ENCODE measurements at regions not wholly inside any gene's neighbourhood (a gene's known extent, or its start where the extent isn't known, plus 50 kb on each side); places are given as distances from the start of the nearest gene placed in this dataset.

- in situ Hi-C loops (cut with MboI; ENCODE audit: low sequenced_read_pairs in 4 of 4): no loop called here
Measured at GRCh38 chr4:175048111-175048784, 130.1 kb downstream of the ADAM29 start.

GRCh38 chr4:175048906-175049305 is 130.7 kb downstream of the ADAM29 start:
- Histone ChIP-seq H3K9me3 (no peaks in the 10 kb centered on the region), H3K27me3 (no peaks in the 10 kb centered on the region), H3K4me3 (no peak overlapping the region), H3K36me3 (no peaks in the 10 kb centered on the region), H3K27ac (no peak overlapping the region), H3K4me1 (no peaks in the 10 kb centered on the region)
- ATAC-seq: no peak
- TF ChIP-seq CTCF (IDR thresholded peaks at IDR 0.05 in 4 of 5, conservative IDR thresholded peaks at IDR 0.05 in 1 of 5): no peak
- TF ChIP-seq POLR2A (IDR thresholded peaks at IDR 0.05): no peak
- no peak for DNase-seq
- in situ Hi-C loops (cut with MboI; ENCODE audit: low sequenced_read_pairs in 4 of 4): no loop called here
- intact Hi-C loops (cut with DNase I; ENCODE audit: low total_unique reads): no loop called here

More at GRCh38 chr4:175048111-175048784, 130.1 kb downstream of the ADAM29 start:
- no peak for DNase-seq
- no peak for TF ChIP-seq POLR2A (IDR thresholded peaks at IDR 0.05)
- H3K4me1 ChIP-seq: no peaks in the 10 kb centered on the region
- no peak for ATAC-seq
- intact Hi-C loops (cut with DNase I; ENCODE audit: low total_unique reads): no loop called here
- no peak overlapping the region for H3K4me3 ChIP-seq
- H3K27ac ChIP-seq: no peak overlapping the region
- no peaks in the 10 kb centered on the region for H3K9me3 ChIP-seq
- no peaks in the 10 kb centered on the region for H3K36me3 ChIP-seq
- no peaks in the 10 kb centered on the region for H3K27me3 ChIP-seq

- no peaks in the 10 kb centered on the region for H3K36me3 ChIP-seq
- H3K27ac ChIP-seq: no peak overlapping the region
- TF ChIP-seq CTCF (IDR thresholded peaks at IDR 0.05 in 4 of 5, conservative IDR thresholded peaks at IDR 0.05 in 1 of 5) (no peak), POLR2A (IDR thresholded peaks at IDR 0.05) (no peak)
- intact Hi-C loops (cut with DNase I; ENCODE audit: low total_unique reads) (no loop called here), in situ Hi-C loops (cut with MboI; ENCODE audit: low sequenced_read_pairs in 4 of 4) (no loop called here)
- no peaks in the 10 kb centered on the region for H3K4me1 ChIP-seq
- DNase-seq (no peak), ATAC-seq (no peak)
- no peaks in the 10 kb centered on the region for H3K9me3 ChIP-seq
- no peak overlapping the region for H3K4me3 ChIP-seq
- no peaks in the 10 kb centered on the region for H3K27me3 ChIP-seq
Measured at GRCh38 chr4:175051974-175052373, 133.8 kb downstream of the ADAM29 start.

GRCh38 chr4:175054980-175055379 is 136.8 kb downstream of the ADAM29 start:
- no peaks in the 10 kb centered on the region for H3K9me3 ChIP-seq
- in situ Hi-C loops (cut with MboI; ENCODE audit: low sequenced_read_pairs in 4 of 4): no loop called here
- DNase-seq (no peak), ATAC-seq (no peak)
- H3K36me3 ChIP-seq: no peaks in the 10 kb centered on the region
- no peak for TF ChIP-seq POLR2A (IDR thresholded peaks at IDR 0.05)
- TF ChIP-seq CTCF (IDR thresholded peaks at IDR 0.05 in 4 of 5, conservative IDR thresholded peaks at IDR 0.05 in 1 of 5): no peak
- intact Hi-C loops (cut with DNase I; ENCODE audit: low total_unique reads): no loop called here
- no peaks in the 10 kb centered on the region for H3K4me1 ChIP-seq
- no peaks in the 10 kb centered on the region for H3K27me3 ChIP-seq
- no peak overlapping the region for H3K4me3 ChIP-seq
- H3K27ac ChIP-seq: no peak overlapping the region

GRCh38 chr4:175062183-175062592 is 144.0 kb downstream of the ADAM29 start:
- no peaks in the 10 kb centered on the region for H3K36me3 ChIP-seq
- intact Hi-C loops (cut with DNase I; ENCODE audit: low total_unique reads): no loop called here
- TF ChIP-seq CTCF (IDR thresholded peaks at IDR 0.05 in 4 of 5, conservative IDR thresholded peaks at IDR 0.05 in 1 of 5) (no peak), POLR2A (IDR thresholded peaks at IDR 0.05) (no peak)
- DNase-seq (no peak), ATAC-seq (no peak)
- no peak overlapping the region for H3K27ac ChIP-seq
- no peak overlapping the region for H3K4me3 ChIP-seq
- in situ Hi-C loops (cut with MboI; ENCODE audit: low sequenced_read_pairs in 4 of 4): no loop called here
- no peaks in the 10 kb centered on the region for H3K27me3 ChIP-seq
- H3K4me1 ChIP-seq: no peaks in the 10 kb centered on the region
- no peaks in the 10 kb centered on the region for H3K9me3 ChIP-seq

Data from gastrocnemius medialis (tissue), 4 donors.